Naive B cell (primary cell): ENCODE measurements at regions not wholly inside any gene's neighbourhood (a gene's known extent, or its start where the extent isn't known, plus 50 kb on each side); places are given as distances from the start of the nearest gene placed in this dataset.

Source experiments
- ATAC-seq, 2 donors: fragments of 150-1000 bp; cut with Tn5 transposase; 2 replicates each; pipeline ENCODE4 v1.10.0; 2021; ENCODE audit warnings: low read depth in 2 of 2, mild to moderate bottlenecking in 2 of 2, moderate library complexity in 2 of 2
- DNase-seq: peaks from one replicate; pipeline ENCODE4 v3.0.0; 2022
- H3K27ac Mint-ChIP-seq, 6 donors: one replicate each; pipeline ENCODE4 v1.8.0; 2020 to 2022; ENCODE audit warnings: mild to moderate bottlenecking in 6 of 6, mixed read lengths in 6 of 6, moderate library complexity in 5 of 6, inconsistent platforms in 2 of 6
- H3K27me3 Mint-ChIP-seq, 3 donors: one replicate each; pipeline ENCODE4 v1.8.0; 2021 to 2022; ENCODE audit warnings: mixed read lengths in 3 of 3, mild to moderate bottlenecking in 1 of 3
- H3K36me3 Mint-ChIP-seq, 2 donors: one replicate each; pipeline ENCODE4 v1.8.0; 2020 to 2022; ENCODE audit warnings: mixed read lengths in 2 of 2, inconsistent platforms in 1 of 2, mild to moderate bottlenecking in 1 of 2
- H3K4me1 Mint-ChIP-seq, 3 donors: one replicate each; pipeline ENCODE4 v1.8.0; 2020 to 2022; ENCODE audit warnings: mixed read lengths in 3 of 3, inconsistent platforms in 1 of 3, mild to moderate bottlenecking in 1 of 3, moderate library complexity in 1 of 3
- H3K4me3 Mint-ChIP-seq, 8 donors: one replicate each; pipeline ENCODE4 v1.8.0; 2020 to 2022; ENCODE audit warnings: mild to moderate bottlenecking in 8 of 8, mixed read lengths in 8 of 8, moderate library complexity in 8 of 8, inconsistent platforms in 2 of 8
- H3K9me3 Mint-ChIP-seq, 7 donors: one replicate each; pipeline ENCODE4 v1.8.0; 2020 to 2022; ENCODE audit warnings: mixed read lengths in 7 of 7, mild to moderate bottlenecking in 5 of 7, inconsistent platforms in 2 of 7, moderate library complexity in 1 of 7

GRCh38 chr11:131108760-131109159 is 192.5 kb upstream of the SNX19 start:
- DNase-seq (no peak), ATAC-seq (no peak)
- no peak overlapping the region for H3K27ac Mint-ChIP-seq
- H3K4me1 Mint-ChIP-seq, result no peaks in the 10 kb centered on the region
- no peaks in the 10 kb centered on the region for H3K27me3 Mint-ChIP-seq
- H3K36me3 Mint-ChIP-seq, result no peaks in the 10 kb centered on the region
- H3K9me3 Mint-ChIP-seq, result peaks cover 0 to 12% (median 4%) of the 10 kb centered on the region in 7 donors
- H3K4me3 Mint-ChIP-seq, result no peak overlapping the region

GRCh38 chr11:131109257-131109656 is 193.0 kb upstream of the SNX19 start:
- H3K4me1 Mint-ChIP-seq, result no peaks in the 10 kb centered on the region
- H3K27me3 Mint-ChIP-seq, result no peaks in the 10 kb centered on the region
- H3K27ac Mint-ChIP-seq, result no peak overlapping the region
- no peak overlapping the region for H3K4me3 Mint-ChIP-seq
- no peak for DNase-seq
- no peaks in the 10 kb centered on the region for H3K36me3 Mint-ChIP-seq
- ATAC-seq, result no peak
- H3K9me3 Mint-ChIP-seq, result peaks cover 0 to 12% (median 3%) of the 10 kb centered on the region in 7 donors

- no peak for DNase-seq
- H3K27ac Mint-ChIP-seq, result no peak overlapping the region
- H3K27me3 Mint-ChIP-seq, result no peaks in the 10 kb centered on the region
- ATAC-seq, result no peak
- H3K36me3 Mint-ChIP-seq, result no peaks in the 10 kb centered on the region
- peaks cover 0 to 12% (median 1%) of the 10 kb centered on the region in 7 donors for H3K9me3 Mint-ChIP-seq
- no peak overlapping the region for H3K4me3 Mint-ChIP-seq
- no peaks in the 10 kb centered on the region for H3K4me1 Mint-ChIP-seq
Observed at GRCh38 chr11:131109790-131110189, 193.5 kb upstream of the SNX19 start.

- no peak overlapping the region for H3K27ac Mint-ChIP-seq
- H3K4me1 Mint-ChIP-seq, result no peaks in the 10 kb centered on the region
- H3K27me3 Mint-ChIP-seq, result no peaks in the 10 kb centered on the region
- no peaks in the 10 kb centered on the region for H3K36me3 Mint-ChIP-seq
- ATAC-seq, result no peak
- no peak for DNase-seq
- no peak overlapping the region for H3K4me3 Mint-ChIP-seq
- H3K9me3 Mint-ChIP-seq, result peaks cover 0 to 12% (median 2%) of the 10 kb centered on the region in 7 donors
Observed at GRCh38 chr11:131111775-131112174, 195.5 kb upstream of the SNX19 start.

- DNase-seq, result no peak
- no peak for ATAC-seq
- Mint-ChIP-seq H3K4me3 (no peak overlapping the region), H3K36me3 (peaks cover 0 to 1% of the 10 kb centered on the region in 2 donors), H3K9me3 (peaks cover under 1 to 8% (median 5%) of the 10 kb centered on the region in 7 donors), H3K27me3 (no peaks in the 10 kb centered on the region), H3K27ac (peak overlapping the region in 1 of 6 donors; percentile 11), H3K4me1 (no peaks in the 10 kb centered on the region)
Observed at GRCh38 chr11:131118247-131118646, 202.0 kb upstream of the SNX19 start.

- no peak for DNase-seq
- no peak for ATAC-seq
- no peaks in the 10 kb centered on the region for H3K27me3 Mint-ChIP-seq
- peaks cover 3 to 34% (median 8%) of the 10 kb centered on the region in 7 donors for H3K9me3 Mint-ChIP-seq
- H3K4me1 Mint-ChIP-seq, result no peaks in the 10 kb centered on the region
- H3K36me3 Mint-ChIP-seq, result peaks cover 0 to 7% of the 10 kb centered on the region in 2 donors
- no peak overlapping the region for H3K4me3 Mint-ChIP-seq
- H3K27ac Mint-ChIP-seq, result peak overlapping the region in 1 of 6 donors; percentile 1
Observed at GRCh38 chr11:131121426-131122333, 205.4 kb upstream of the SNX19 start.

GRCh38 chr11:131122448-131122847 is 206.2 kb upstream of the SNX19 start:
- no peaks in the 10 kb centered on the region for H3K27me3 Mint-ChIP-seq
- peaks cover 0 to 7% of the 10 kb centered on the region in 2 donors for H3K36me3 Mint-ChIP-seq
- peak overlapping the region in 1 of 6 donors; percentile 55 for H3K27ac Mint-ChIP-seq
- H3K4me1 Mint-ChIP-seq, result no peaks in the 10 kb centered on the region
- ATAC-seq (no peak), DNase-seq (no peak)
- H3K4me3 Mint-ChIP-seq, result no peak overlapping the region
- peaks cover 4 to 42% (median 12%) of the 10 kb centered on the region in 7 donors for H3K9me3 Mint-ChIP-seq

- Mint-ChIP-seq H3K27ac (no peak overlapping the region), H3K4me1 (no peaks in the 10 kb centered on the region), H3K27me3 (peaks cover 0 to 4% (median 0%) of the 10 kb centered on the region in 3 donors), H3K36me3 (peaks cover 0 to 5% of the 10 kb centered on the region in 2 donors), H3K9me3 (peaks cover 11 to 41% (median 20%) of the 10 kb centered on the region in 7 donors), H3K4me3 (no peak overlapping the region)
- no peak for DNase-seq
- no peak for ATAC-seq
Observed at GRCh38 chr11:131129474-131129873, 213.2 kb upstream of the SNX19 start.

- no peak for ATAC-seq
- Mint-ChIP-seq H3K9me3 (peaks cover 0 to 8% (median 0%) of the 10 kb centered on the region in 7 donors), H3K27ac (no peak overlapping the region), H3K36me3 (no peaks in the 10 kb centered on the region), H3K4me1 (no peaks in the 10 kb centered on the region), H3K4me3 (no peak overlapping the region), H3K27me3 (peaks cover 0 to 8% (median 0%) of the 10 kb centered on the region in 3 donors)
- DNase-seq, result no peak
Observed at GRCh38 chr11:131135611-131136010, 219.3 kb upstream of the SNX19 start.

GRCh38 chr11:131136486-131136885 is 220.2 kb upstream of the SNX19 start:
- Mint-ChIP-seq H3K27ac (peak overlapping the region in 1 of 6 donors; percentile 11), H3K4me3 (no peak overlapping the region), H3K9me3 (peaks cover 0 to 5% (median 0%) of the 10 kb centered on the region in 7 donors), H3K27me3 (peaks cover 0 to 8% (median 0%) of the 10 kb centered on the region in 3 donors), H3K36me3 (no peaks in the 10 kb centered on the region), H3K4me1 (no peaks in the 10 kb centered on the region)
- DNase-seq (no peak), ATAC-seq (no peak)

- ATAC-seq, result no peak
- DNase-seq, result no peak
- Mint-ChIP-seq H3K4me1 (no peaks in the 10 kb centered on the region), H3K4me3 (no peak overlapping the region), H3K36me3 (no peaks in the 10 kb centered on the region), H3K9me3 (peaks cover 0 to 5% (median 0%) of the 10 kb centered on the region in 7 donors), H3K27me3 (peaks cover 0 to 6% (median 0%) of the 10 kb centered on the region in 3 donors), H3K27ac (no peak overlapping the region)
Observed at GRCh38 chr11:131137046-131137445, 220.8 kb upstream of the SNX19 start.

- no peak overlapping the region for H3K27ac Mint-ChIP-seq
- ATAC-seq (no peak), DNase-seq (no peak)
- H3K9me3 Mint-ChIP-seq, result peaks cover 0 to 5% (median 0%) of the 10 kb centered on the region in 7 donors
- peaks cover 0 to 4% (median 0%) of the 10 kb centered on the region in 3 donors for H3K27me3 Mint-ChIP-seq
- no peak overlapping the region for H3K4me3 Mint-ChIP-seq
- H3K36me3 Mint-ChIP-seq, result no peaks in the 10 kb centered on the region
- H3K4me1 Mint-ChIP-seq, result no peaks in the 10 kb centered on the region
Observed at GRCh38 chr11:131138731-131139130, 222.5 kb upstream of the SNX19 start.

GRCh38 chr11:131145791-131146190 is 224.6 kb upstream of the NTM start:
- no peak for DNase-seq
- H3K4me1 Mint-ChIP-seq, result no peaks in the 10 kb centered on the region

More at GRCh38 chr11:131145791-131146190, 224.6 kb upstream of the NTM start:
- H3K9me3 Mint-ChIP-seq, result peaks cover 0 to 9% (median 0%) of the 10 kb centered on the region in 7 donors
- H3K4me3 Mint-ChIP-seq, result no peak overlapping the region
- H3K36me3 Mint-ChIP-seq, result no peaks in the 10 kb centered on the region
- H3K27ac Mint-ChIP-seq, result no peak overlapping the region
- no peak for ATAC-seq
- H3K27me3 Mint-ChIP-seq, result peaks cover 0 to 5% (median 0%) of the 10 kb centered on the region in 3 donors
